ENCODE measurements at regions not wholly inside any gene's neighbourhood (a gene's known extent, or its start where the extent isn't known, plus 50 kb on each side); places are given as distances from the start of the nearest gene placed in this dataset.

DNA sequence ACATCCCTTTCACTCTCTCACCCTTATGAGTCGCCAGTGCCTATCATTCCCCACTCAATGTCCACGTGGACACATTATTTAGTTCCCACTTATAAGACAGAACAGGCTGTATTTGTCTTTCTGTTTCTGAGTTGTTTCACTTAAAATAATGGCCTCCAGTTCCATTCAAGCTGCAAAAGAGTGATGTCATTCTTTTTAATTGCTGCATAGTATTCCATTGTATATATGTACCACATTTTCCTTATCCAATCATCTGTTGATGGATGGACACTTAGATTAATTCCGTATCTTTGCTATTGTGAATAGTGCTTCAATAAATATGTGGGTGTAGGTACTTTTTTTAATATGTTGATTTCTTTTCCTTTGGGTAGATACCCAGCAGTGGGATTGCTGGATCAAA is 79.1 kb downstream of the ZNF365 start:
- no peaks in the 10 kb centered on the region for H3K4me1 ChIP-seq (ENCODE audit: low read depth)
- DNase-seq (ENCODE audit: low read depth in 1 of 2, low spot score in 1 of 2), result no peak
- no peaks in the 10 kb centered on the region for H3K36me3 ChIP-seq
- H3K27me3 ChIP-seq, result no peaks in the 10 kb centered on the region
- TF ChIP-seq, protein P1, sequence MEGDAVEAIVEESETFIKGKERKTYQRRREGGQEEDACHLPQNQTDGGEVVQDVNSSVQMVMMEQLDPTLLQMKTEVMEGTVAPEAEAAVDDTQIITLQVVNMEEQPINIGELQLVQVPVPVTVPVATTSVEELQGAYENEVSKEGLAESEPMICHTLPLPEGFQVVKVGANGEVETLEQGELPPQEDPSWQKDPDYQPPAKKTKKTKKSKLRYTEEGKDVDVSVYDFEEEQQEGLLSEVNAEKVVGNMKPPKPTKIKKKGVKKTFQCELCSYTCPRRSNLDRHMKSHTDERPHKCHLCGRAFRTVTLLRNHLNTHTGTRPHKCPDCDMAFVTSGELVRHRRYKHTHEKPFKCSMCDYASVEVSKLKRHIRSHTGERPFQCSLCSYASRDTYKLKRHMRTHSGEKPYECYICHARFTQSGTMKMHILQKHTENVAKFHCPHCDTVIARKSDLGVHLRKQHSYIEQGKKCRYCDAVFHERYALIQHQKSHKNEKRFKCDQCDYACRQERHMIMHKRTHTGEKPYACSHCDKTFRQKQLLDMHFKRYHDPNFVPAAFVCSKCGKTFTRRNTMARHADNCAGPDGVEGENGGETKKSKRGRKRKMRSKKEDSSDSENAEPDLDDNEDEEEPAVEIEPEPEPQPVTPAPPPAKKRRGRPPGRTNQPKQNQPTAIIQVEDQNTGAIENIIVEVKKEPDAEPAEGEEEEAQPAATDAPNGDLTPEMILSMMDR (IDR thresholded peaks at IDR 0.05; ENCODE audit: low read depth, low read length), result no peak
- H3K27ac ChIP-seq, result no peak overlapping the region
- no peaks in the 10 kb centered on the region for H3K9me3 ChIP-seq (ENCODE audit: low read depth)
- H3K4me3 ChIP-seq, result no peak overlapping the region

DNA sequence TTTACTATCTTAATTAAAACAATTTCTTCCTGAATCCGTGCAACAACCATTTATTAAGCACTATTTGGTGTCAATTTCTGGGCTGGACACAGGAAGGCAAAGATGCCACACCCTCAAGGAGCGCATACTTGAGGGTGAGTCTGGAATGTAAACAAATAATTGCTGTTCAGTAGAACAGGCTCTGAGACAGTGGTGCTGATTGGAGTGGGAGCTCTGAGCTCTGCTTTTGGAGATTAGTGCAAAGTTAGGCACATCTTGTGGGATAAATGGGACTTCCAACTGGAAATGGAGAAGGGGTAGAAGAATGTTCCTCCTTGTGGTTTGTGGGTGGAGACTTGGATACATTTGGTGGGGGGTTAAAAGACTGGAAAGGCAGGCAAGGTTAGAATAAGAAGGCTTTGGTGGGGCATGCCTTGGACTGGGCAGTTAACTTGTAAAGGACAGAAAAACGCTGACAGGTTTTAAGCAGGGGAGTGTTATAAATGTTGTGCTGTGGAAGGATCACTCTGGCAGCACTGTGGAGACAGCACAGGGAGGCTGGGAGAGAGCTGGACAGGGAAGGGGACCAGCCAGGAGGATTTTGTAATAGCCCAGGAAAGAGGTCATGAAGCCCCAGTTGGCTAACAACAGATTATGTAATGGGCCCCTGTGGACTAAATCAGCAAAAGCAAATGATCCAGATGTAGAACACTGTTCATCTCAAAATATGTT is 80.7 kb downstream of the ZNF365 start:
- peak in 1 of 2 donors; percentile 77 for DNase-seq (ENCODE audit: low read depth in 1 of 2, low spot score in 1 of 2)
- Histone ChIP-seq H3K9me3 (ENCODE audit: low read depth) (no peaks in the 10 kb centered on the region), H3K4me3 (no peak overlapping the region), H3K4me1 (ENCODE audit: low read depth) (no peaks in the 10 kb centered on the region), H3K36me3 (no peaks in the 10 kb centered on the region), H3K27me3 (no peaks in the 10 kb centered on the region), H3K27ac (no peak overlapping the region)
- TF ChIP-seq, protein P1 (IDR thresholded peaks at IDR 0.05; ENCODE audit: low read depth, low read length), result no peak

GRCh38 chr10:62456611-62457101 is 82.5 kb downstream of the ZNF365 start:
- Histone ChIP-seq H3K36me3 (no peaks in the 10 kb centered on the region), H3K9me3 (ENCODE audit: low read depth) (no peaks in the 10 kb centered on the region), H3K4me3 (no peak overlapping the region), H3K27me3 (no peaks in the 10 kb centered on the region), H3K4me1 (ENCODE audit: low read depth) (no peaks in the 10 kb centered on the region), H3K27ac (no peak overlapping the region)
- DNase-seq (ENCODE audit: low read depth in 1 of 2, low spot score in 1 of 2), result no peak
- TF ChIP-seq, protein P1 (IDR thresholded peaks at IDR 0.05; ENCODE audit: low read depth, low read length), result no peak

DNA sequence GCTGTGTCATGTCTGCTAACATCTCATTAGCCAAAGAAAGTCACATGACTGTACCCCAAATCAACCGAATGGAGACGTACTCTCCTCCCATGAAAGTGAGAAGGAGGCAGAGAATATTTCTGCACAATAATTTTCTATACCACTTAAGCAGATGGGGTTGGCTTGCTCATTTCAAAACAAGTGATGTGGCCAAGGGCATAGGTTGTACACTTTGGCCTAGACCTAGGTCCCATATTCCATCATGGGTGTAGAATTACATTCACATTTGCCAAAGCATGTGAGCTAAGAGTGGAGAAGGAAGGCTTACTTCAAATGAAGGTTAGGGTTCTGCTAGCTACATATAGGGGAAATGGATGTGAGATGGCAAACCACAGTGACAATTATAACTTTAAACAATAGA is 83.0 kb downstream of the ZNF365 start:
- Histone ChIP-seq H3K4me1 (ENCODE audit: low read depth) (no peaks in the 10 kb centered on the region), H3K27me3 (no peaks in the 10 kb centered on the region), H3K36me3 (no peaks in the 10 kb centered on the region), H3K27ac (no peak overlapping the region), H3K4me3 (no peak overlapping the region), H3K9me3 (ENCODE audit: low read depth) (no peaks in the 10 kb centered on the region)
- TF ChIP-seq, protein P1 (IDR thresholded peaks at IDR 0.05; ENCODE audit: low read depth, low read length), result no peak
- DNase-seq (ENCODE audit: low read depth in 1 of 2, low spot score in 1 of 2), result no peak

DNA sequence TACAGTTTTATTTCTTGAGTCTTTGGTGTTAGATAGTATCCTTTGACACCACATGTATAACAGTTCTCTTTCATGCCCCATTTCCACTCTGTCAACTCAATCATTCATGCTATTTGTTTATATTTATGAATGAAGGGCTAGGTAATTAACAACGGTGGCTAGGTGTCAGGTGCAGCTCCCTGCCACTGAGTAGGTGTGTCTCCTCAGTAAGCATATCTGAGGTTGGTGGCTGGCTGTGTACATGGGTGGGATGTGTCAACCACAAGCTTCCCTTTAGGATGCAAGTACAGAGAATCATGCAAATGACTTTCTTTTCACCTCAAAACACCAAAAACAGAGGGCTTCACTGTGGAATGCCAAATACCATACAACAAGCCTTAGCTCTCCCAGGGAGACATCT is 83.4 kb downstream of the ZNF365 start:
- no peaks in the 10 kb centered on the region for H3K9me3 ChIP-seq (ENCODE audit: low read depth)
- no peaks in the 10 kb centered on the region for H3K36me3 ChIP-seq
- no peak overlapping the region for H3K4me3 ChIP-seq
- TF ChIP-seq, protein P1 (IDR thresholded peaks at IDR 0.05; ENCODE audit: low read depth, low read length), result no peak
- no peaks in the 10 kb centered on the region for H3K27me3 ChIP-seq
- no peak for DNase-seq (ENCODE audit: low read depth in 1 of 2, low spot score in 1 of 2)
- H3K27ac ChIP-seq, result no peak overlapping the region
- no peaks in the 10 kb centered on the region for H3K4me1 ChIP-seq (ENCODE audit: low read depth)
